ENCODE measurements at regions not wholly inside any gene's neighbourhood (a gene's known extent, or its start where the extent isn't known, plus 50 kb on each side); places are given as distances from the start of the nearest gene placed in this dataset.

DNA sequence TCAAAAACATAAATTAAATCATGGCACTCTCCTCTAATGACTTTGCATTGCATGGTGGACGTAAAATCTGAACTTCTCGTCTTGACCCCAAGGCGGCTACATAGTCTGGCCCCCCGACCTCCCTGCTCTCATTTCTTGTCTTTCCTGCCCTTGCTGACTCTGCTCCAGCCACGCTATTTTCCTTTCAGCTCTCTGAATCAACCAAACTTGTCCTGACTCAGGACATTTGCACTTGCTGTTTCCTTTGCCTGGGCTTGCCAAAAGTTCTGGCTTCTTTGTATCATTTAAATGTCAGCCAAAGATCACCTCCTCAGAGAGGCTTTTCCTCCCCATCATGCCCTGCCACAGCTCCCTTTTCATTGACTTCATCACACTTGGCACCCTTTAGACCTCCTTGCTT lies 107.7 kb upstream of the NFE2L3 start:
- ChIA-PET POLR2A (ENCODE audit: unreplicated experiment) (no interaction called here), CTCF (no interaction called here)
- Histone ChIP-seq H3K4me2 (ENCODE audit: low read length) (no peak overlapping the region), H3K4me3 (ENCODE audit: low read length) (no peak overlapping the region), H3K4me1 (ENCODE audit: insufficient read depth, low read length) (no peaks in the 10 kb centered on the region), H3K9me3 (ENCODE audit: low read length) (no peaks in the 10 kb centered on the region), H3K9ac (ENCODE audit: low read length) (no peak overlapping the region), H3F3A (ENCODE audit: low read length, unreplicated experiment) (no peaks in the 10 kb centered on the region), H3K27me3 (ENCODE audit: low read length) (peaks cover 70% of the 10 kb centered on the region), H3K79me2 (ENCODE audit: low read length) (no peaks in the 10 kb centered on the region), H3K27ac (ENCODE audit: low read length) (no peak overlapping the region), H4K20me1 (ENCODE audit: low read length) (no peaks in the 10 kb centered on the region), H3K9me2 (replicated peaks; ENCODE audit: low read length) (no peaks in the 10 kb centered on the region), H3K36me3 (ENCODE audit: low read depth, low read length) (no peaks in the 10 kb centered on the region), H2AFZ (ENCODE audit: low read length) (no peak overlapping the region)
- BruUV-seq (replicated peaks) = no TSS peak
- intact Hi-C loops (cut with micrococcal nuclease) = no loop called here
- ATAC-seq (no peak), DNase-seq (no peak)
- TF ChIP-seq EZH2 (IDR thresholded peaks at IDR 0.05; ENCODE audit: low read length, unreplicated experiment) (no peak), EZH2phosphoT487 (IDR thresholded peaks at IDR 0.05; ENCODE audit: borderline replicate concordance, low read length) (no peak)
- TF ChIP-seq, protein P1, sequence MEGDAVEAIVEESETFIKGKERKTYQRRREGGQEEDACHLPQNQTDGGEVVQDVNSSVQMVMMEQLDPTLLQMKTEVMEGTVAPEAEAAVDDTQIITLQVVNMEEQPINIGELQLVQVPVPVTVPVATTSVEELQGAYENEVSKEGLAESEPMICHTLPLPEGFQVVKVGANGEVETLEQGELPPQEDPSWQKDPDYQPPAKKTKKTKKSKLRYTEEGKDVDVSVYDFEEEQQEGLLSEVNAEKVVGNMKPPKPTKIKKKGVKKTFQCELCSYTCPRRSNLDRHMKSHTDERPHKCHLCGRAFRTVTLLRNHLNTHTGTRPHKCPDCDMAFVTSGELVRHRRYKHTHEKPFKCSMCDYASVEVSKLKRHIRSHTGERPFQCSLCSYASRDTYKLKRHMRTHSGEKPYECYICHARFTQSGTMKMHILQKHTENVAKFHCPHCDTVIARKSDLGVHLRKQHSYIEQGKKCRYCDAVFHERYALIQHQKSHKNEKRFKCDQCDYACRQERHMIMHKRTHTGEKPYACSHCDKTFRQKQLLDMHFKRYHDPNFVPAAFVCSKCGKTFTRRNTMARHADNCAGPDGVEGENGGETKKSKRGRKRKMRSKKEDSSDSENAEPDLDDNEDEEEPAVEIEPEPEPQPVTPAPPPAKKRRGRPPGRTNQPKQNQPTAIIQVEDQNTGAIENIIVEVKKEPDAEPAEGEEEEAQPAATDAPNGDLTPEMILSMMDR (conservative IDR thresholded peaks at IDR 0.05; ENCODE audit: low read depth, low read length) = no peak

DNA sequence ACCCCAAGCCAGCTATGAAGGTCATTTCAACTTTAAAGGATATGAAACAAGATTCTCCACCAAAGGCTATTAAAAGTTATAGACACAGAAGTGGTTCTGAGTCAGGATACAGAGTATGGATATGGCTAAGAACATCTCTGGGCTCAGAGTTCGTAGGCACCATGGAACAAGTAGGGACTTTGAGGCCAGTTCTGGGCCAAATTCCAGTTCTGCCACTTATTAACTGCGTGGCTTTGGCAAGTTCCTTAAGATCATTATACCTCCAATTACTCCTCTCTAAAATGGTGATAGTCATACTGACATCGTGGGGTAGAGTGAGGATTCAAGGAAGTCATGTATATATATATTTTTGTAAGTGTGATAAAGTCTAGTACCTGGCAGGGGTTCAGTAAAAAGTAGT lies 105.8 kb upstream of the NFE2L3 start:
- H3K4me2 ChIP-seq (ENCODE audit: low read length) = no peak overlapping the region
- no peaks in the 10 kb centered on the region for H3K36me3 ChIP-seq (ENCODE audit: low read depth, low read length)
- POLR2A ChIA-PET (ENCODE audit: unreplicated experiment) = no interaction called here
- H3K4me3 ChIP-seq (ENCODE audit: low read length) = no peak overlapping the region
- TF ChIP-seq, protein P1 (conservative IDR thresholded peaks at IDR 0.05; ENCODE audit: low read depth, low read length) = no peak
- TF ChIP-seq EZH2phosphoT487 (IDR thresholded peaks at IDR 0.05; ENCODE audit: borderline replicate concordance, low read length) = no peak
- TF ChIP-seq EZH2 (IDR thresholded peaks at IDR 0.05; ENCODE audit: low read length, unreplicated experiment) = no peak
- H3F3A ChIP-seq (ENCODE audit: low read length, unreplicated experiment) = no peaks in the 10 kb centered on the region
- CTCF ChIA-PET = no interaction called here
- DNase-seq (no peak), ATAC-seq (no peak)
- H3K9ac ChIP-seq (ENCODE audit: low read length) = no peak overlapping the region
- no TSS peak for BruUV-seq (replicated peaks)
- H3K9me3 ChIP-seq (ENCODE audit: low read length) = no peaks in the 10 kb centered on the region
- no peak overlapping the region for H3K27ac ChIP-seq (ENCODE audit: low read length)
- H2AFZ ChIP-seq (ENCODE audit: low read length) = no peak overlapping the region
- intact Hi-C loops (cut with micrococcal nuclease) = no loop called here
- H3K9me2 ChIP-seq (replicated peaks; ENCODE audit: low read length) = no peaks in the 10 kb centered on the region
- H3K4me1 ChIP-seq (ENCODE audit: insufficient read depth, low read length) = no peaks in the 10 kb centered on the region
- H3K79me2 ChIP-seq (ENCODE audit: low read length) = no peaks in the 10 kb centered on the region
- H3K27me3 ChIP-seq (ENCODE audit: low read length) = peaks cover 64% of the 10 kb centered on the region
- H4K20me1 ChIP-seq (ENCODE audit: low read length) = no peaks in the 10 kb centered on the region

DNA sequence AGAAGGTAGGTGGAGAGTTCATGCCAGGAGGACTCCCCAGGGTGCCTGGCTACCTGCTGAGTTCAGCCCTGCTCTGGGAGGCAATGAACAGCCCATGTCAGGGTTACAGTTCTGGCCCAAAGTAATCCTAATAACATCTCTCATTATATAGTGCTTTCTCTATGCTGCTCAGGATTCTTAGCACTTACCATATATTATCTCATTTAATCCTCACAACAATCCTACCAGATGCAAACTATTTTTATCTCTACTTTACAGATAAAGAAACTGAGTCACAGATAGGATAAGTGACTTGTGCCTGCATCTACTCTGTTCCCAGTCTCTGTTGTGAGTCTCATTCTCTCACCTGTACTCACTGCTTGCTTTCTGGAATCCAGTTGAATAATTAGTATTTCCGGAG lies 105.1 kb upstream of the NFE2L3 start:
- H3K4me1 ChIP-seq (ENCODE audit: insufficient read depth, low read length) = no peaks in the 10 kb centered on the region
- CTCF ChIA-PET = no interaction called here
- H3K79me2 ChIP-seq (ENCODE audit: low read length) = no peaks in the 10 kb centered on the region
- H3K27me3 ChIP-seq (ENCODE audit: low read length) = peaks cover 57% of the 10 kb centered on the region
- no peak overlapping the region for H3K27ac ChIP-seq (ENCODE audit: low read length)
- no peak overlapping the region for H3K4me2 ChIP-seq (ENCODE audit: low read length)
- H3K9me3 ChIP-seq (ENCODE audit: low read length) = no peaks in the 10 kb centered on the region
- no peaks in the 10 kb centered on the region for H3K36me3 ChIP-seq (ENCODE audit: low read depth, low read length)
- H3F3A ChIP-seq (ENCODE audit: low read length, unreplicated experiment) = no peaks in the 10 kb centered on the region
- no peak for TF ChIP-seq EZH2 (IDR thresholded peaks at IDR 0.05; ENCODE audit: low read length, unreplicated experiment)
- TF ChIP-seq, protein P1 (conservative IDR thresholded peaks at IDR 0.05; ENCODE audit: low read depth, low read length) = no peak
- TF ChIP-seq EZH2phosphoT487 (IDR thresholded peaks at IDR 0.05; ENCODE audit: borderline replicate concordance, low read length) = no peak
- no TSS peak for BruUV-seq (replicated peaks)
- H3K4me3 ChIP-seq (ENCODE audit: low read length) = no peak overlapping the region
- H2AFZ ChIP-seq (ENCODE audit: low read length) = no peak overlapping the region
- H3K9ac ChIP-seq (ENCODE audit: low read length) = no peak overlapping the region
- no peaks in the 10 kb centered on the region for H3K9me2 ChIP-seq (replicated peaks; ENCODE audit: low read length)
- ATAC-seq (no peak), DNase-seq (no peak)
- POLR2A ChIA-PET (ENCODE audit: unreplicated experiment) = no interaction called here
- no peaks in the 10 kb centered on the region for H4K20me1 ChIP-seq (ENCODE audit: low read length)
- intact Hi-C loops (cut with micrococcal nuclease) = no loop called here

Measured in PC-3 (cell line).